ENCODE measurements at regions not wholly inside any gene's neighbourhood (a gene's known extent, or its start where the extent isn't known, plus 50 kb on each side); places are given as distances from the start of the nearest gene placed in this dataset.

GRCh38 chr12:28700161-28700560 lies 448.9 kb upstream of the FAR2 start:
- TF ChIP-seq CTCF (IDR thresholded peaks at IDR 0.05) (no peak), POLR2AphosphoS5 (IDR thresholded peaks at IDR 0.05) (no peak), EP300 (IDR thresholded peaks at IDR 0.05) (no peak), POLR2A (IDR thresholded peaks at IDR 0.05) (no peak)
